Smooth muscle cell of the brain vasculature (primary cell): ENCODE measurements at regions not wholly inside any gene's neighbourhood (a gene's known extent, or its start where the extent isn't known, plus 50 kb on each side); places are given as distances from the start of the nearest gene placed in this dataset.
"Not testable (repeated sequence)": the region's sequence is repeated elsewhere in the genome, so short reads cannot be mapped to it uniquely, and the experiment has no call there.

Experiments
- DNase-seq: peaks from one replicate; pipeline ENCODE4 v3.0.0-alpha.2; 2012; ENCODE audit warnings: low read depth, low spot score

DNA sequence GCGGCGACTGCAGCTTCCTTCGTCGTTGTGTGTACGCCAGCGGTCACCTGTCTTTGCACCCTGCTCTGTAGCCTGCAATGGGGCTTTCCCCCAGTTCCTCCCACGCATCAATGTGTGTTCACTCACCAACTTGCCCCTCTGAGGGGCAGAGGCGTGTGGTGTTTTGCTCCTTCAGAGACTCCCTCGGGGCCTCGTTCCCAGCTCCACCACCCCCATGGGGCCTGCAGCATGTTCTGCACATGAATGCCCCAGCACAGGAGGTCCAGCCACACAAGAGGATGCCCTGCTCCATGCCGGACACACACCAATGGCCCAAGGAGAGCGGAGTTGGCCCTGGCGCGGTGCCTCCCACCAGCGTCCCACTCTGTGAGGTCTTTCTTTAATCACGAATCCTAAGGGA, 196.8 kb downstream of the BANP start:
- not testable (repeated sequence) for DNase-seq

DNA sequence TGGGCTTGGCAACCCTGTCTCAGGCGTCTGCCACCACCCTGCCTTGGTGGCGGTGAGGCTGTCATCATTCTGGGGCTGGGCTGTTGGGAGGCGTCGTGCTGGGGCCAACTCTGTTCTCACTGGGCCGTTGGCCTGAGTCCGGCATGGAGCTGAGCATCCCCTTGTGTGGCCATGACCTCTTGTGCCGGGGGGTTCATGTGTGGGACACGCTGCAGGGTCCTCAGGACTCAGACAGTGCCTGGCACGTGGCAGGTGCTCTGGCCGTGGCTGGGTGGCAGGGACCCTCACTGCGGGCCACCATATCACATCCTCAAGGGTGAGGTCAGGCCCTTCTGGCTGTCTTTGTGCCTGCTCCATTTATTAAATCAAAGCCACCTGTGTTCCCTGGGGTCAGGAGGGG, 197.4 kb downstream of the BANP start:
- DNase-seq: not testable (repeated sequence)

DNA sequence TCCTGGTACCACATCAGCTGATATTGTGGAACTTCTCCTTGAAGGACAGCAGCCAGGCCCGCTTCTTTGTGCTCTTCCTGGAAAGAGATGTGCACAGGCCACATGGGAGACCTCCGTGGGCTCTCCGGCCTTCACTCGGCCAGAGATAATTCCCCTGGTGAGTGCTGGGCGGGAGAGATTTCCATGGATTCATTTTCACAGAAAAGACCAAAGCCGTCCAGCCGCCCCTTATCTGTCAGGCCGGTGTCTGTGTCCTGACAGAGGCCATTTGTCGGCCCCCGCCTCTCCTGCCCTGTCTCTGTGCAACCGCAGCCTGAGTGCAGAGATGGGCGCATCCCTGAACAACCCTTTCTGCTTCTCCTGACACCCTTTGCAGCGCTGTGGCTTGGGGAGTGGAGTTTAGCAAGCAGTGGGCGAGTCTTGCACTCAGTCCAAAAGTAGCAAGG, 197.9 kb downstream of the BANP start:
- not testable (repeated sequence) for DNase-seq

DNA sequence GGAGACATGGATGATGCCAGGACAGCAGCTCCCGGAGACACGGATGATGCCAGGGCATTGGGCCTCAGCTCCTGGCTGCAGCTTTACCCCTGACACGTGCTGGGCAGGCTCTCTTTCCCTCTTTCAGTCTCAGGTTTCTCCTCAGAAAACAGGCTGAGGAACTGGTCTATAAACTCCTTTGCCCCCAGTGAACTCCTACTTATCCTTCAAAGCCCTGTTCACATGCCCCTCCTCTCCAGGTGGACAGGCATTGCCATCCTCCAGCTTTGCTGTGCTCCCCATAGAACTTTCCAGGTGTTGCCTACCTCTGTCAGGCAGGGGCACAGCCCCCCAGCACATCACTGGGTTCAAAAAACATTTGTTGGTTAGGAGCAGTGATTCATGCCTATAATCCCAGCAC, 198.4 kb downstream of the BANP start:
- DNase-seq: not testable (repeated sequence)

DNA sequence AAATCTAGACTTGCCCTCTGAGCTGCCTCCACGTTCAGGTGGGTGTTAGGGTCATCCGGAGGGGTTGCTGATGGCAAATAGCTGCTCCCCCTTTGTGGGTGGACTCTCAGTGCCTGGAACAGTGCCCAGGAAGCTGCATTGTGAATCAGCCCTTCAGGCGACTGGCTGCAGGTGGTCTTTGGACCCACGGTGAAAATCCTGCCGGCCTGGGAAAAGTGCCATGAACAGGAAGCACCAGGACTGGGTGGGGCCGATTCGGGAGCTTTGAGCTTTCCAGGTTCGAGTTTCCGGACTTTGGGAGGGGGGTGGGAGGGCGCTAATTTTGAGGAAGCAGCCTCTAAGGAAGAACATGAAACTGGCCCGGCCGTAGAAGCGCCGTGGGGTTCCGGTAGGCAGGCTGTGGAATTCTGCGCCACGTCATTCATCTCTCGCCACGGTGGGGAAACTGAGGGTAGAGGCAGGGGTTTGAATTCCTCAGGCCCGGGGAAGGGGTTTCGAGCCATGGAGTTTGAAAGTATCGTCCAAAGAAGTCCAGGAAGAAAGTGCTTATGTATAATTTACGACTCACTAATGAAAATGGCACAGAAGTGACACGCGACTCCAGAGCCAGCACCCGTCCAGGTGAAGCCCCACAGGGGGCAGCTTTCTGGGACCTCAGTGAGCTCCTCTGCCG, 199.4 kb downstream of the BANP start:
- not testable (repeated sequence) for DNase-seq

DNA sequence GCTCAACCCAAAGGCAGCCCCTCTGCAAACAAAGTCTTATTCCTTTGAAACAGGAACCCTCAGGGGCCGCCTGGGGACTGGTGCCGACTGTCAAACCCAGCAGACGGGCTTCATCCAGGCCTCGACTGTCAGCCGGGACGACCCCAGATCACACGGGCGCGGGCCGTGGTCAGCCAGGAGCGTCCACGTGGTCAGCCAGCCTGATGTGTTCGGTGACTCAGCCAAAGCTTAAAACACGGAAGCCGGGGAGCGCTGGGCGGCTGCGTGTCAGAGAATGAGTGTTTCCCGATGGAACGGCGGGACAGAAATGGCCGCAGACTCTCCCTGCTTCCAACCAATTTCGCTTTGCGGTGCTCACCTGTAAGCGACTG, 199.9 kb downstream of the BANP start:
- not testable (repeated sequence) for DNase-seq

DNA sequence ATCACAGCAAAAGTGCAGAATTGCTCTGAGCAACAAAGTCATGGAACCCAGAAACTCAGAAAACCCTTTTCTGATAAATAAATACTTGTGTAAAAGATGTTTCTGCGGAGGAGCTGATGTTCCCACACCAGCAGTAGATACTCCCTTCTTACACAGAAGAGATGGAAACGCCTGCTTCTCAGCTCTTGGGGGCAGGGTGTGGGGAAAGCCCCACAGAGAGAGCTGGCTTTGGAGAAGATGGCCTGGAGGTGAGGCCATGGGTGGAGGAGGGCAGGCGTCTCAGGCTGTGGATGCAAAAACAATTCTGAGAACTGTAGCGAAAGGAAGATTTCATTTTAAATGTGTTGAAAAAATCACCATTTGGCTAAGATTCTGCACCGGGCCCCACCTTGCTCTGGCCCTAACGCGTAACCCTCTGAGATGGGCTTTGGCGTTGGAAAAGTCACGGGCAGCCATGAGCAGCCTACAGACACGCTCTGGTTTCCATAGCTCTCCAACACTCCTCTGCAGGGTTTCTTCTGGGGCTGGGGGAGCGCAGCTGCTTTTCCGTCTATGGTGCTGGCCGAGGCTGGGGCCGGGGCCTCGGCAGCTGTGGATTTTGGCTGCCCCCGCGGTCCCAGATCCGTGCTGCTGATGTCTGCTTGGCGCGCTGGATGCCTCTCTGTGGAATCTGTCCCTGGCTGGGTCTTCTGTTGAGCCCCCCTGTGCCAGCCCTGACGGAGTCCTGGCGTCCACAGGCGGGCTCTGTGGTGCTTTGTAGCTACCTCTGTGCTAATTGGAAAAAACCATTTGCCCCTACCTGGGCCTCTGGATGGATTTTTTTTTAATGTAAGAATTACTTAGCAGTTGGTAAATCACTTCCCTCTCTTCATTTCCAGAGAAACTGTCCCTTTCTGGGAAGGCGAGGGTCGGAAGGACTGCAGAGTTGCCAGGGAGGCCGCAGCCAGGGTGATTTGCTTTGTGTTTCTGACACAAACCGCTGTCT, 200.9 kb downstream of the BANP start:
- DNase-seq: not testable (repeated sequence)

DNA sequence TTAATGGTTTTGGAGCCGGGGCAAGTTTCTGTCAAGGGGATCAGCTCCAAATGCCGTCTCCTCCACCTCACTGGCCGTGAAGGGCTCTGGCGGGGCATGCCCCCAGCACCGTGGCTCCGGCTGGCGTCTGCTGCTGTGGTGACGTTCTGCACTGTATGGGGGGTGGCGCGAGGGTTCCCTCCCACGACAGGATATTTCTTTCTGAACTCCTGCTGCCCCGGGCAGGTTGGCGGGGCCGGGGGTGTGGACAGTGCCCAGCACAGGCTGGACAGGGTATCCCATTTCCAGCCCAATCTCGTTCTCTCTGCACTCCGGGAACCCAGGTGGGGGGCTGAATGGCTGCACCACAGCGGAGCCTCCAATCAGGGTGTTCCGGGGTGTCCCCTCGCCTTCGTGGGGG, 201.6 kb downstream of the BANP start:
- not testable (repeated sequence) for DNase-seq

DNA sequence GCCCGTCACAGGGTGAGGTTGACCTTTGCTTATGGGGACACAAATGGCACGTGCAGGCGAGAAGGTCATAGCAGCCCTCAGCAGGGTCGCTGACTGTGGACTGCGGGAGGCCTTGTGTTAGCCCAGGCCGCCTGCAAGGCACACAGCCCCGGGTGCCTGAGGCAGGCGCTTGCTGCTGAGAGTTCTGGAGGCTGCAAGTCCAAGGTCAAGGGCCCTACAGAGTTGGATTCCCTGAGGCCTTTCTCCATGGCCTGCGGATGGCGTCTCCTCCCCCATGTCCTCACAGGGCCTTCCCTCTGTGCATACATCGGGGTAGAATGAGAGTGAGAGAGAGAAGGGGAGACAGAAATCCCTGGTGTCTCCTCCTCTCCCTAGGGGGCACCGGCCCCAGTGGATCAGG, 202.3 kb downstream of the BANP start:
- DNase-seq: not testable (repeated sequence)

DNA sequence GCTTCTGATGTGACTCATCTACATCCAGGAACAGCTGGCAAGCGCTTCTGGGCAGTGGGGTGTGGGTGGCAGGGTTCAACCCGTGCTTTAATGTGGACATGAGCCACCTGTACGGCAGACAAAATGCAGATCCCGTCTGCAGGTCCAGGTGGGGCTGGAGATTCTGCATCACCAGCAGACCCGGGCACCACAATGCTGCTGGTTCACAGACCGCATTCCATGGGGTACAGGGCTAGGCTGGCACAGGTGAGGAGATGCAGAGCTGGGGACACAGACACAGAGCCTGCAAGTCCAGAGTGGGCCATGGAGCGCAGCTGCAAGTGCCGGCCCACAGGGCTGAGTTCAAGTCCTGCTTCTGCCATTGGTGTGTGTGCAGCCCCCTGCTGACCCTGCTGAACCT, 203.7 kb downstream of the BANP start:
- DNase-seq: not testable (repeated sequence)

DNA sequence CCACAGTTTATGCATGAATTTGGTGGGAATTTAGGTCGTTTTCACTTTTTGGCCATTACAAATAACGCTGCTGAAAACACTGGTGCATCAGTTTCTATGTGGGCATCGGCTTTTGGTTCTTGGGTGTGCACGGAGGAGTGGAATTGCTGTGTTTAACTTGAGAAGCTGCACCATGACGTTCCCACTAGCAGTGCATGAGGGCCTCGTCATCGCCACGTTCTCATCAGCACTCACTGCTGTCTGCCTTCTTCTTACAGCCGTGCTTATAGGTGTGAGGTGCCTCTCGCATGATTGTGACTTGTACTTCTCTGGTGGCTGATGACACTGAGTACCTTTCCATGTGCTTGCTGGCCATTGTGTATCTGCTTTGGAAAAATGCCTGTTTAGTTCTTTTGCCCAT, 204.4 kb downstream of the BANP start:
- DNase-seq: not testable (repeated sequence)

DNA sequence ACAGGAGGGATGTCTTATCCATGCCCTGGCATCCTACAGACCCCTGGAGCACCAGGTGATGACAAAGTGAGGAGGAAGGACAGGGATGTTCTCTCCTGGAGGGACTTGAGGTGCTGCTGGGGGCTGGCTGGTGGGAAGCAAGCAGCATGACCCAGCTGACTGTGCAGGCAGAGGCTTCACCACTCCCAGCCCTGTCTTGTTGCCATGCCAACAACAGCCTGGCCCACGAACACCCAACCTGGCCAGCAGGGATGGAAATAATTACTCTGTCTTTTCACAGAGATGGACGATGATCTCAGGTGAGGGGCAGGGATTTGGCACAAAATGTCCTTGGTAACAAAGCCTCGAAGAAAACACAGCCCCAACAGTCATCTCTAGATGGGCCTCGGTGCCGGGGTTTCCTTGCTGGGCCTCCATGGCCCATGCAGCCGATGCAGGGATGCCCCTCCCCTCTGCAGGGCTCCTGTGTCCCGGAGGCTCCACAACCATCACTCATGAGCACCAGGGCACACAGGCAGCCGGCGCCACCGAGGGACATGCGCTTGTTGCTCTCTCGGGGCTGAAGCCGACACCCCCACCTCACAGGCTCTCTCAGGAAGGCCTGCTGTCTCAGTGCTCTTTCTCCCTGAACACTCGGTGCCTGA, 205.5 kb downstream of the BANP start:
- not testable (repeated sequence) for DNase-seq

DNA sequence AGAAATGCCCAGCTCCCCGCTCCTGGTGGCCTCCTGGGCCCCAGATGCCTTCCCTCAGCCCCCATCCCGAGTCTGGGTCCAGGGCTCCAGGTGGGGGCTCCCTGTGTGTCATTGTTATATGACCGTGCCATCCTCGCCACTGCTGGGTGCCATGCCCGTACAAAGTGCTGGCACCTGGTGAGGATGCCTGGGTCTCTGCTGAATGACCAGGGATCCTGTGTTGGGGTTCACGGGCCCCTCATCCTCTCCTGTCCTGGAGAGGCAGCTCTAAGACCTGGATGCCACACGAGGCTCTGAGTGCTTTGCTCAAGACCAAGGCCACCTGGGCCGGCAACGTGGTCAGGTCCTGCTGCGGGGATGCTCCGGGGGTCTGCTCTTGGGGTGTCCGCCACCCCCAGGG, 206.5 kb downstream of the BANP start:
- DNase-seq: not testable (repeated sequence)

DNA sequence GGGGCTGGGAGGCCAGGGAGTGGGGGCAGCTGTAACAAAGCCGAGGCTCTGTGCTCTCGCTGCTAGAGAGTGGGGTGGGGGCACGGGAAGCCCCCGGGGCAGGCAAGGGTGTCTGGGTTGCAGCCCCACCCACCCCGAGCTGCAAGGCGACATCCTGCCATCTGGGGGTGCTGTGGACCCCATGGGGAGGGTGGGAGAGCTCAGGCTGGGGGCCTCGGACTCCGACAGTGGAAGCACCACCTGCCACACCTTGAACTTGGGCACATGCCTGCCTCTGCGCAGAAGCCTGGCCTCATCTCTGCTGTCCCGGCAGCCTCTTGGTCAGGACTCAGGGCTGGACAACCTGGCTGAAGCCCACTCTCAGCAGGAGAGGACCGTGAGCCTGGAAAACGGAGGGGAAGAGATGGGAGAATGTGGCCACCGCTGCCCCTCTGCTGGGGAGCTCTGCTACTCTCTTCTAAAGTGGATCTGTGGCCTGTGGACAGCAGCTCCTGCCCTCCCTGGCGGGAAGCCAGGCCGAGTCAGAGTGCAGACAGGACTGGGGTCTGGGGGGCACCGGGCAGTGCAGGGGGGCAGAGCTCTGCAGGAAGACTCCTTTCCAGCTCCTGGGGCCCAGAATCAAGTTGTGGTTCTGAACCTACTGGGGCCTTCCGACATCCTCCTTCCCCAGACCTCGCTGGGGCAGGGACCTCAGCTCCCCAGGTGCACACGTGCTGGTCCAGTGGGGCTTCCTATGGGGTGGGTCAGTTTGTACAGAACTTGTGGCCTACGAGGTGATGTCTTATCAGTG, 207.2 kb downstream of the BANP start:
- DNase-seq: not testable (repeated sequence)

DNA sequence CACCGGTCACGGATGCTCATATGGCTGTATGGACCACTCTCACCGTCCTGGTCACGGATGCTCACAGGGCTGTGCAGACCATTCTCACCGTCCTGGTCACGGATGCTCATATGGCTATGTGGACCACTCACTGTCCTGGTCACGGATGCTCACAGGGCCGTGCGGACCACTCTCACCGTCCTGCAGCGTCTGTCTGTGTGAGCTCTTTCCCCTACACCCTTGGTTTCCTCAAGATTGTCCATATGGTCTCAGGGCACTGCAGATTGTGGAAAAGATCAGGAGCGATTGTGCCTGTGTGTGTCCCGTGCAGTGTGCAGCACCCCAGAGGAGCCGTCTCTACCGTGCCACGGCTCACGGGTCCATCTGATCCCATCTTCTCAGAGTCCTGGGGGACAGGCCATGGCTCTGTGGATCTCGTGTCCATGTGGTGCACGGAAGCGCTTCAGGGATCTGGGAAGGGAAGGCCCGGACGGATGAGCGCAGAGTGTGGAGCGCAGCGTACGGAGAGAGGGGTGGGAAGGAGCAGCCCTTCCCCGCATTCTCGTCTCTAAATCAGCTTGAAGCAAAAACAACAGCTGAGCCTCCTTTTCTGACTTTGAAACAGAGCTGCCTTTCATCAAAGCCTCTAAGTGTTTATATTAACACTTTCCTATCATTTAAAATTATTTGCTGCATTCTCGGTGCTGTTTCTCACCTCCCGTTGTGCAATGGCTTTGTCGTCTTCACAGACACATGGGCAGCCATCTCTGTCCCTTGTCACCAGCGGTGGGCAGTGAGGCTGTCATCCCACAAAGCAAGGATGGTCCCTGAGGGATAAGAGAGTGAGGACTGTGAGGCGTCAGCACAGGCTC, 208.0 kb downstream of the BANP start:
- not testable (repeated sequence) for DNase-seq

DNA sequence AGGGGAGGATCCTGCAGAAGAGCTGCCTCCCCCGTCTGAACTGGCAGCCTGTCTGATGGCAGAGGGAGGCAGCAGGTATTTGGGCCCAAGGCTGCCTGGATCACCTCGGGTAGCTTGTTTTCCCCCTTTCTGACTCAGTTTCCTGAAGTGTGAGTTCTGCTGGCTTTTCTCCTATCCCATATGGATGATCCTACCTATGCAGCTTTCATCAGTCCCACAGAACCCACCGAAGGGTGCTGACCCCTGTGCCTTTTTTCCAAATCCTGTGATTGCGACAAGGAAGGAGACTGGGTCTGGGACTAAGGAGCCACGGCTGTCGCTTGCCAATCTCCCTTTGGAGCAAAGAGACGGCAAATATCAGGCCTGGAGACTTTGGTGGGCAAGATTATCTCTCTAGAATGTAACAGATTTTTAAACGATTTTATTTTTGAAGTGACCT, 208.7 kb downstream of the BANP start:
- not testable (repeated sequence) for DNase-seq

DNA sequence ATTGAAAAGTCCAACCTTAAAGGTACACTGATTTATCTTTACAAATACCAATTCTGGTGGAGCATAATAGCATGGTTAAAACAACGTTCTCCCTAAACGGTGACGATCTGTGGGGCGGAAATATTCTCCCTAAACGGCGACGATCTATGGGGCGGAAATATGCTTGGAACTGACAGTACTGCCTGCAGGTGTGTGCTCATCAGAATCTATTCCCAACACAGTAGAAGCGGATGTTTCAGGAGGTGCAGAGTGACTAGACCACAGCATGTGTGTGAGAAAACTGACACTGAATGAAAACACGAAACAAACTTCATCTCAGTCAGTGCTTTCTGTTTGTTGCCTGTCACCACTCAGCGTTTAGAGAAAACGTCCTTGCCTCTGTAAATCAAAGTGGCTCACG, 210.0 kb downstream of the BANP start:
- DNase-seq: not testable (repeated sequence)

DNA sequence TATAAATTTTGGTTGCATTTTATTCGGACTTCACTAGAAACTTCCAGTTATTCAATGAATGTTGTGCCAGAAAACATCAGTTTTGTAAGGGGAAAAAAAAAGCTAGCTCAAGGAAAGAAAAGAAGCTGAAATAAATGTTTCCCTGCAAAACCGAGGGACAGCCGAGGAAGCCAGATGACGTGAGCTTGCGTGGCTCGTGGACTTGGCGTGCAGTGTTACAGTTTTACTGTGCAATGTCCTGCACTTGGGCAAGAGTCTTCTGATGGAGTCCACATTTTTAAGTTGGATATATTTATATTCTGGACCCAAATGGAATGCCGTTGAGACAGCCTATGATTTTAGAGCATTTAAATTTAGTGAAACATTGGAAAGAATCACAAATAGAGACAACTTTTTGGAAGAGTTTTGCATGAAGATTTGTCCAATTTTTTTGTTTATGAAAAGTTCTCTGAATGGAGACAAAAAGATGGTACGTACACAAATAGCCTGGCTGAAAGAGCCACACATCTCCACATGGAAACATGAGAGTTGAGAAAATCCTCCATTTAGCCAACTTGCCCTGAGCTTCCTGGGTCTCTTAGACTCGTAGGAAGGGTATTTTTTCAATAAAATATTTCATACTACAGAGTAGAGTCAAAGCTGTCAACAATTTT, 210.5 kb downstream of the BANP start:
- not testable (repeated sequence) for DNase-seq

DNA sequence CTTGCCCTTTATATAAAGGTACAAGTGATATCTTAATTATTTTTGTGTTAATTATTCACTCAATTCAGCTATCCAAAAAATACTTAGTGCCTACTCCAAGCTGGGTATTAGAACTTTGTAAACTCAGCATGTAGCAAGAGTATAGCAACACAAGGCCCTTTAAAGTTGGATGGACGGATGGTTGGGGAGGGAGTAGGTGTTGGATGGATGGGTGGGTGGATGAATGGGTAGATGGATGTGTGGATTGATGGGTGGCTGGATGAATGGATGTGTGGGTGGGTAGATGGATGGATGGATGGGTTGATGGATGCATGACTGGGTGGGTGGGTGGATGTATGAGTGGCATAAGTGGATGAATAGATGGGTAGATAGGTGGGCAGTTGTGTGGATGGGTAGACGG, 211.5 kb downstream of the BANP start:
- DNase-seq: not testable (repeated sequence)
